ENCODE measurements at regions not wholly inside any gene's neighbourhood (a gene's known extent, or its start where the extent isn't known, plus 50 kb on each side); places are given as distances from the start of the nearest gene placed in this dataset.

GRCh38 chr19:28836421-28836820 lies 376.5 kb downstream of the UQCRFS1 start:
- no peak for TF ChIP-seq CTCF (IDR thresholded peaks at IDR 0.05)
- DNase-seq, result no peak
- Histone ChIP-seq H3K4me1 (no peaks in the 10 kb centered on the region), H3K9me3 (no peaks in the 10 kb centered on the region), H3K9ac (ENCODE audit: low read depth in 2 of 2, low read length in 2 of 2) (no peak overlapping the region), H3K27ac (no peak overlapping the region), H3K36me3 (no peaks in the 10 kb centered on the region), H3K4me3 (no peak overlapping the region), H3K27me3 (no peaks in the 10 kb centered on the region)
- intact Hi-C loops (cut with DNase I), result no loop called here

GRCh38 chr19:28834996-28835395 lies 378.0 kb downstream of the UQCRFS1 start:
- Histone ChIP-seq H3K27ac (no peak overlapping the region), H3K36me3 (no peaks in the 10 kb centered on the region), H3K9ac (ENCODE audit: low read depth in 2 of 2, low read length in 2 of 2) (no peak overlapping the region), H3K9me3 (no peaks in the 10 kb centered on the region), H3K4me3 (no peak overlapping the region), H3K27me3 (no peaks in the 10 kb centered on the region), H3K4me1 (no peaks in the 10 kb centered on the region)
- no peak for TF ChIP-seq CTCF (IDR thresholded peaks at IDR 0.05)
- DNase-seq, result no peak
- intact Hi-C loops (cut with DNase I), result no loop called here

GRCh38 chr19:28831462-28831861 lies 381.5 kb downstream of the UQCRFS1 start:
- Histone ChIP-seq H3K36me3 (no peaks in the 10 kb centered on the region), H3K27me3 (no peaks in the 10 kb centered on the region), H3K4me1 (no peaks in the 10 kb centered on the region), H3K27ac (no peak overlapping the region), H3K9me3 (no peaks in the 10 kb centered on the region), H3K9ac (ENCODE audit: low read depth in 2 of 2, low read length in 2 of 2) (no peak overlapping the region), H3K4me3 (no peak overlapping the region)
- intact Hi-C loops (cut with DNase I), result no loop called here
- no peak for DNase-seq
- TF ChIP-seq CTCF (IDR thresholded peaks at IDR 0.05), result no peak

GRCh38 chr19:28829762-28830161 lies 383.2 kb downstream of the UQCRFS1 start:
- H3K4me3 ChIP-seq, result no peak overlapping the region
- no peak for DNase-seq
- no peak for TF ChIP-seq CTCF (IDR thresholded peaks at IDR 0.05)
- H3K27me3 ChIP-seq, result no peaks in the 10 kb centered on the region
- H3K4me1 ChIP-seq, result no peaks in the 10 kb centered on the region
- H3K9ac ChIP-seq (ENCODE audit: low read depth in 2 of 2, low read length in 2 of 2), result no peak overlapping the region
- no peaks in the 10 kb centered on the region for H3K36me3 ChIP-seq
- H3K27ac ChIP-seq, result no peak overlapping the region
- intact Hi-C loops (cut with DNase I), result no loop called here
- no peaks in the 10 kb centered on the region for H3K9me3 ChIP-seq

- Histone ChIP-seq H3K4me1 (no peaks in the 10 kb centered on the region), H3K27ac (no peak overlapping the region), H3K4me3 (no peak overlapping the region), H3K27me3 (no peaks in the 10 kb centered on the region), H3K36me3 (no peaks in the 10 kb centered on the region), H3K9ac (ENCODE audit: low read depth in 2 of 2, low read length in 2 of 2) (no peak overlapping the region), H3K9me3 (no peaks in the 10 kb centered on the region)
- DNase-seq, result no peak
- intact Hi-C loops (cut with DNase I), result no loop called here
- no peak for TF ChIP-seq CTCF (IDR thresholded peaks at IDR 0.05)
These were observed 383.6 kb downstream of the UQCRFS1 start for GRCh38 chr19:28829359-28829758.
